Endothelial cell of umbilical vein (primary cell): ENCODE measurements at regions not wholly inside any gene's neighbourhood (a gene's known extent, or its start where the extent isn't known, plus 50 kb on each side); places are given as distances from the start of the nearest gene placed in this dataset.
"Not testable (repeated sequence)": the region's sequence is repeated elsewhere in the genome, so short reads cannot be mapped to it uniquely, and the experiment has no call there.

Experiments
- BruUV-seq: library from RNA; stranded (reverse); fragments of 400-500 nt; replicated peaks from 2 replicates; lab custom pipeline; 2021; lab: Mats Ljungman, UMichigan
- CTCF ChIA-PET: fragments of 300-600, 350-600 bp; sonication (Branson Sonifier 250); formaldehyde crosslinking; loops from one replicate; lab custom pipeline; 2021; ENCODE audit warnings: antibody characterized with exemption, inconsistent platforms; lab: Charles Lee
- POLR2A ChIA-PET: fragments of 300-600, 350-600 bp; sonication (Branson Sonifier 250); formaldehyde crosslinking; loops from one replicate; lab custom pipeline; 2021; ENCODE audit warnings: antibody characterized with exemption, inconsistent platforms; lab: Charles Lee
- DNase-seq: peaks from one replicate; pipeline ENCODE4 v3.0.0-alpha.2; 2011; ENCODE audit warnings: low read depth, low spot score
- FAIRE-seq: peaks from 2 replicates; lab custom pipeline; 2011; peaks lifted over from hg19 to GRCh38; lab: Jason Lieb, UNC
- H2AFZ ChIP-seq: 2 replicates; pipeline ENCODE4 v1.6.0; 2012; ENCODE audit warnings: low read depth, low read length, control low read depth, inconsistent platforms
- H3K27ac ChIP-seq: 2 replicates; pipeline ENCODE4 v1.5.1; 2011; ENCODE audit warnings: low read depth, mild to moderate bottlenecking, control low read depth, low read length, moderate library complexity; ENCODE audit not compliant: insufficient read depth
- H3K27me3 ChIP-seq, 2 experiments: 2 replicates each; pipeline versions ENCODE4 v1.6.0 to v1.6.1; 2011; ENCODE audit warnings: low read length in 2 of 2, mixed read lengths in 1 of 2; ENCODE audit not compliant: control insufficient read depth in 2 of 2, insufficient read depth in 2 of 2
- H3K36me3 ChIP-seq, 2 experiments: 2 replicates in 1 of 2; 3 replicates in 1 of 2; pipeline ENCODE4 v1.5.1; 2011; ENCODE audit warnings: low read length in 2 of 2, mild to moderate bottlenecking in 1 of 2, moderate library complexity in 1 of 2; ENCODE audit not compliant: control insufficient read depth in 2 of 2, insufficient read depth in 2 of 2; ENCODE audit errors: extremely low read depth in 1 of 2
- H3K4me1 ChIP-seq: 3 replicates; pipeline ENCODE4 v1.5.1; 2011; ENCODE audit warnings: mild to moderate bottlenecking, low read length; ENCODE audit not compliant: control insufficient read depth, insufficient read depth; ENCODE audit errors: extremely low read depth
- H3K4me2 ChIP-seq: 2 replicates; pipeline ENCODE4 v1.6.1; 2011; ENCODE audit warnings: low read length, control low read depth, mixed read lengths; ENCODE audit not compliant: insufficient read depth
- H3K4me3 ChIP-seq, 3 experiments: fragments of 200-600 bp in 1 of 3; sonication (generic), shearing (Covaris generic) in 1 of 3; replicated peaks in 1 of 3; 2 replicates each; pipeline ENCODE4 v1.5.1; 2011 to 2016; ENCODE audit warnings: control low read depth in 3 of 3, low read length in 3 of 3, mild to moderate bottlenecking in 2 of 3, inconsistent platforms in 1 of 3, low read depth in 1 of 3, moderate library complexity in 1 of 3; ENCODE audit not compliant: insufficient read depth in 1 of 3
- H3K79me2 ChIP-seq: 2 replicates; pipeline ENCODE4 v1.6.0; 2012; ENCODE audit warnings: low read length, inconsistent platforms; ENCODE audit not compliant: control insufficient read depth, insufficient read depth
- H3K9ac ChIP-seq: replicated peaks from 2 replicates; pipeline ENCODE3; 2011; ENCODE audit warnings: low read length, control low read depth; ENCODE audit not compliant: insufficient read depth; ENCODE audit errors: extremely low read depth
- H3K9me1 ChIP-seq: replicated peaks from 3 replicates; pipeline ENCODE4 v1.6.0; 2011; ENCODE audit warnings: mild to moderate bottlenecking, low read length; ENCODE audit not compliant: control insufficient read depth, insufficient read depth; ENCODE audit errors: extremely low read depth
- H3K9me3 ChIP-seq: replicated peaks from 2 replicates; pipeline ENCODE4 v1.5.1; 2012; ENCODE audit warnings: low read length, inconsistent platforms; ENCODE audit not compliant: control insufficient read depth, insufficient read depth
- H4K20me1 ChIP-seq: replicated peaks from 2 replicates; pipeline ENCODE3; 2011; ENCODE audit warnings: mild to moderate bottlenecking, low read length; ENCODE audit not compliant: control insufficient read depth, insufficient read depth; ENCODE audit errors: extremely low read depth
- EZH2 ChIP-seq: IDR thresholded peaks from 2 replicates; pipeline ENCODE4 v1.6.1; 2012; ENCODE audit warnings: borderline replicate concordance, low read depth, mild to moderate bottlenecking, moderate library complexity, low read length, inconsistent platforms; ENCODE audit not compliant: severe bottlenecking
- FOS ChIP-seq: IDR thresholded peaks from 2 replicates; pipeline ENCODE4 v1.6.1; 2011; ENCODE audit warnings: mild to moderate bottlenecking, low read length, moderate library complexity, borderline replicate concordance; ENCODE audit not compliant: insufficient read depth
- GATA2 ChIP-seq: IDR thresholded peaks from 2 replicates; pipeline ENCODE4 v1.7.0; 2011; ENCODE audit warnings: low read depth, mild to moderate bottlenecking, moderate library complexity, mixed read lengths, low read length; ENCODE audit not compliant: insufficient read length, insufficient read depth
- JUN ChIP-seq: IDR thresholded peaks from 2 replicates; pipeline ENCODE4 v1.6.1; 2011; ENCODE audit warnings: borderline replicate concordance, low read depth; ENCODE audit not compliant: insufficient read length, insufficient read depth
- MYC ChIP-seq: IDR thresholded peaks from one replicate; pipeline ENCODE4 v1.6.1; 2011; ENCODE audit warnings: mild to moderate bottlenecking, low read depth, low read length
- POLR2A ChIP-seq: IDR thresholded peaks from 2 replicates; pipeline ENCODE4 v1.6.1; 2012; ENCODE audit warnings: low read depth, mild to moderate bottlenecking, control low read depth, low read length
- POLR2AphosphoS5 ChIP-seq: IDR thresholded peaks from 2 replicates; pipeline ENCODE4 v1.6.1; 2012; ENCODE audit warnings: low read depth, mild to moderate bottlenecking, control low read depth, low read length, moderate library complexity; ENCODE audit not compliant: insufficient read depth
- dilution Hi-C: fragments of 300-500 bp; cut with MboI; formaldehyde crosslinking; loops from one replicate; pipeline ENCODE4 v1.15.0; 2019; ENCODE audit warnings: low sequenced_read_pairs; ENCODE audit not compliant: extremely low pct_ligation_motif_present
- intact Hi-C: fragments of 100-400 bp; cut with micrococcal nuclease; formaldehyde crosslinking; loops from one replicate; pipeline ENCODE4 v1.10.0; 2022
- TF ChIP-seq, protein P1 (sequence below): IDR thresholded peaks from 2 replicates; pipeline ENCODE4 v1.6.1; 2011; ENCODE audit not compliant: insufficient read depth, insufficient read length

DNA sequence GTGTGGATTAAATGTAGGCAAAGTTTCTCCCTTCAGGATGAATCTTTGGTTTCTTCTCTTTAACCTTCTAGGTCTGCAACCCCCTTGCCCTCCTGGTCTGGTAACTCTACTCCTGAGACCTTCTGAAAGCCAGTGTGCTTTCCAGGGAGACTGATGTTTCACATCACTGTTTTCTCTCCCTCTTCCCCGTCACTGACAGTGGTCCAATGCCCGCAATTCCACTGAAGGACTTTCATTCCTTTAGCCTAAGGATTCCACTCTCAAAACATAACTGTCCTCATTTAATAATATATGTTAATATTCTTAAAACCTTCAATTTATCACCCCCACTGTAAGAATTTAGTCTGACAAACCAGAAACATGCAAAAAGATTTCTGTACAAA lies 101.5 kb upstream of the CPNE4 start:
- Histone ChIP-seq H3K9me1 (no peaks in the 10 kb centered on the region), H3K27ac (peak overlapping the region; percentile 92), H3K4me2 (peak overlapping the region; percentile 61), H3K4me1 (peaks cover 26% of the 10 kb centered on the region), H3K27me3 (no peaks in the 10 kb centered on the region), H2AFZ (peak overlapping the region; percentile 58), H3K36me3 (no peaks in the 10 kb centered on the region), H3K79me2 (no peaks in the 10 kb centered on the region), H3K9ac (peak overlapping the region; percentile 59), H3K4me3 (no peak overlapping the region), H3K9me3 (no peaks in the 10 kb centered on the region), H4K20me1 (no peaks in the 10 kb centered on the region)
- intact Hi-C loops, result loop anchor here (5.0 to 10.0 kb wide), 2 partner anchors 278 to 1244 kb away; partner anchors contain the start of genes ATP2C1 and DNAJC13
- CTCF ChIA-PET, result interaction anchor here (1.0 to 2.4 kb wide), 5 partner anchors 9 to 101 kb away, joined by 3 to 21 read pairs (median 8); partner anchors contain the start of gene CPNE4
- no TSS peak for BruUV-seq
- no peak for TF ChIP-seq EZH2
- no peak for TF ChIP-seq POLR2AphosphoS5
- no peak for TF ChIP-seq POLR2A
- TF ChIP-seq GATA2, result no peak
- no peak for TF ChIP-seq JUN
- TF ChIP-seq FOS, result no peak
- no peak for TF ChIP-seq MYC
- TF ChIP-seq, protein P1, sequence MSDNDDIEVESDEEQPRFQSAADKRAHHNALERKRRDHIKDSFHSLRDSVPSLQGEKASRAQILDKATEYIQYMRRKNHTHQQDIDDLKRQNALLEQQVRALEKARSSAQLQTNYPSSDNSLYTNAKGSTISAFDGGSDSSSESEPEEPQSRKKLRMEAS, result no peak
- dilution Hi-C loops, result no loop called here
- POLR2A ChIA-PET, result no interaction called here
- FAIRE-seq (no peak), DNase-seq (no peak)

DNA sequence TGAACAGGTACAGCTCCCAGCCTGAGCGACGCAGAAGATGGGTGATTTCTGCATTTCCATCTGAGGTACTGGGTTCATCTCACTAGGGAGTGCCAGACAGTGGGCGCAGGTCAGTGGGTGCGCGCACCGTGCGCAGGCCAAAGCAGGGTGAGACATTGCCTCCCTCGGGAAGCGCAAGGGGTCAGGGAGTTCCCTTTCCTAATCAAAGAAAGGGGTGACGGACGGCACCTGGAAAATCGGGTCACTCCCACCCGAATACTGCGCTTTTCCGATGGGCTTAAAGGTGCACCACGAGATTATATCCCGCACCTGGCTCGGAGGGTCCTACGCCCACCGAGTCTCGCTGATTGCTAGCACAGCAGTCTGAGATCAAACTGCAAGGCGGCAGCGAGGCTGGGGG lies 102.1 kb upstream of the CPNE4 start:
- H3K27ac ChIP-seq, FAIRE-seq, H4K20me1 ChIP-seq, H3K4me3 ChIP-seq, H3K79me2 ChIP-seq, BruUV-seq, CTCF ChIA-PET, H3K27me3 ChIP-seq, POLR2A ChIA-PET, dilution Hi-C loops, H3K9me3 ChIP-seq, H3K9me1 ChIP-seq, H3K36me3 ChIP-seq, H2AFZ ChIP-seq, H3K4me2 ChIP-seq, DNase-seq, H3K9ac ChIP-seq: not testable (repeated sequence)
- peaks cover 26% of the 10 kb centered on the region for H3K4me1 ChIP-seq
- intact Hi-C loops, result loop anchor here (5.0 to 10.0 kb wide), 2 partner anchors 278 to 1245 kb away; partner anchors contain the start of genes ATP2C1 and DNAJC13
